A549 (cell line): ENCODE measurements at regions not wholly inside any gene's neighbourhood (a gene's known extent, or its start where the extent isn't known, plus 50 kb on each side); places are given as distances from the start of the nearest gene placed in this dataset.

Experiments used
- ATAC-seq, 2 experiments: fragments of 200-7000 bp in 1 of 2; fragments of >200 bp in 1 of 2; cut with Nextera tagmentation in 1 of 2; cut with Tn5 transposase in 1 of 2; 3 replicates each; pipeline versions ENCODE4 v1.8.0 to v1.9.1; 2018 to 2020; ENCODE audit warnings: mild to moderate bottlenecking in 1 of 2, moderate library complexity in 1 of 2
- CTCF ChIA-PET: fragments of 300-600 bp; sonication (Branson Sonifier 250); formaldehyde crosslinking; extraction: SDS; loops from one replicate; lab custom pipeline; 2021; ENCODE audit warnings: antibody characterized with exemption, inconsistent platforms; lab: Yijun Ruan, JAX
- POLR2A ChIA-PET: fragments of 350-600 bp; formaldehyde crosslinking; extraction: SDS; loops from one replicate; lab custom pipeline; 2021; ENCODE audit warnings: antibody characterized with exemption, inconsistent platforms; lab: Yijun Ruan, JAX
- DNase-seq, 2 experiments: peaks; one replicate each; pipeline versions ENCODE4 v3.0.0 to v3.0.0-alpha.2; 2011 to 2016; ENCODE audit warnings: low read depth in 1 of 2, low spot score in 1 of 2
- FAIRE-seq: peaks from 2 replicates; lab custom pipeline; 2011; peaks lifted over from hg19 to GRCh38; lab: Jason Lieb, UNC
- H3K27ac ChIP-seq, 2 experiments: fragments of >200 bp; sonication (Bioruptor Twin); formaldehyde crosslinking; 3 replicates each; pipeline ENCODE4 v1.5.1; 2016 to 2017
- H3K4me1 ChIP-seq: fragments of >200 bp; sonication (Bioruptor Twin); formaldehyde crosslinking; 3 replicates; pipeline ENCODE4 v1.6.1; 2016
- H3K4me2 ChIP-seq: fragments of >200 bp; sonication (Bioruptor Twin); formaldehyde crosslinking; 3 replicates; pipeline ENCODE4 v1.6.1; 2016
- H3K4me3 ChIP-seq: fragments of >200 bp; sonication (Bioruptor Twin); formaldehyde crosslinking; 3 replicates; pipeline ENCODE4 v1.5.1; 2016
- H3K9me3 ChIP-seq: fragments of >200 bp; sonication (Bioruptor Twin); formaldehyde crosslinking; 3 replicates; pipeline ENCODE4 v1.6.1; 2016
- BHLHE40 ChIP-seq: IDR thresholded peaks from 2 replicates; pipeline ENCODE4 v1.6.1; 2012; ENCODE audit warnings: low read depth, low read length, inconsistent platforms
- CBX2 ChIP-seq: fragments of 200-600 bp; sonication (generic); IDR thresholded peaks from 2 replicates; pipeline ENCODE4 v1.6.1; 2016; ENCODE audit warnings: low read depth, mild to moderate bottlenecking, borderline replicate concordance
- CBX8 ChIP-seq: fragments of 200-600 bp; sonication (generic); IDR thresholded peaks from 2 replicates; pipeline ENCODE4 v1.6.1; 2016
- CHD4 ChIP-seq: fragments of 200-600 bp; sonication (generic); IDR thresholded peaks from 2 replicates; pipeline ENCODE4 v1.6.1; 2016; ENCODE audit warnings: antibody characterized with exemption, mild to moderate bottlenecking, borderline replicate concordance
- CTCF ChIP-seq: fragments of >200 bp; sonication (Bioruptor Twin); formaldehyde crosslinking; IDR thresholded peaks from 3 replicates; pipeline ENCODE4 v1.5.1; 2016
- E2F6 ChIP-seq: IDR thresholded peaks from 2 replicates; pipeline ENCODE4 v1.6.1; 2012; ENCODE audit warnings: low read depth, borderline replicate concordance
- EHF ChIP-seq: fragments of 250-450 bp; sonication (Bioruptor Pico); IDR thresholded peaks from 2 replicates; pipeline ENCODE4 v1.5.0; 2020; ENCODE audit warnings: mild to moderate bottlenecking
- EP300 ChIP-seq, 2 experiments: fragments of >200 bp; sonication (Bioruptor Twin); formaldehyde crosslinking; IDR thresholded peaks; 2 replicates in 1 of 2; 3 replicates in 1 of 2; pipeline ENCODE4 v1.6.1; 2016 to 2017
- ESRRA ChIP-seq: fragments of 150-350 bp; IDR thresholded peaks from 2 replicates; pipeline ENCODE4 v1.6.1; 2014; ENCODE audit warnings: mild to moderate bottlenecking, low read length, borderline replicate concordance
- FOSB ChIP-seq: fragments of 250-450 bp; sonication (Bioruptor Pico); IDR thresholded peaks from 2 replicates; pipeline ENCODE4 v1.5.0; 2020; ENCODE audit warnings: mild to moderate bottlenecking, moderate library complexity
- FOSL2 ChIP-seq, 2 experiments: fragments of 450-650 bp in 1 of 2; fragments of >200 bp in 1 of 2; sonication (Bioruptor Twin) in 1 of 2; formaldehyde crosslinking; IDR thresholded peaks; 2 replicates each; pipeline versions ENCODE4 v1.5.0 to v1.6.1; 2016 to 2020; ENCODE audit warnings: mild to moderate bottlenecking in 1 of 2, moderate library complexity in 1 of 2
- HDAC2 ChIP-seq: fragments of 200-600 bp; sonication (generic); IDR thresholded peaks from 2 replicates; pipeline ENCODE4 v1.6.1; 2016
- HOXB13 ChIP-seq: fragments of 250-450 bp; sonication (Bioruptor Pico); IDR thresholded peaks from 2 replicates; pipeline ENCODE4 v1.5.0; 2020; ENCODE audit warnings: low read depth, mild to moderate bottlenecking, moderate library complexity
- KDM1A ChIP-seq: fragments of 200-600 bp; sonication (generic); IDR thresholded peaks from 2 replicates; pipeline ENCODE4 v1.6.1; 2016; ENCODE audit warnings: low read depth, mild to moderate bottlenecking
- KDM5A ChIP-seq: fragments of 200-600 bp; sonication (generic); IDR thresholded peaks from 2 replicates; pipeline ENCODE4 v1.6.1; 2016; ENCODE audit warnings: antibody characterized with exemption, mild to moderate bottlenecking
- MYC ChIP-seq: IDR thresholded peaks from 2 replicates; pipeline ENCODE4 v1.6.1; 2012; ENCODE audit warnings: mild to moderate bottlenecking, inconsistent platforms, low read length, improper control_type of control experiment, borderline replicate concordance
- NR3C1 ChIP-seq: fragments of >200 bp; sonication (Bioruptor Twin); formaldehyde crosslinking; IDR thresholded peaks from 3 replicates; pipeline ENCODE4 v1.6.1; 2017
- RAD21 ChIP-seq, 2 experiments: fragments of >200 bp in 1 of 2; sonication (Bioruptor Twin) in 1 of 2; formaldehyde crosslinking in 1 of 2; IDR thresholded peaks in 1 of 2; conservative IDR thresholded peaks in 1 of 2; 2 replicates in 1 of 2; 3 replicates in 1 of 2; pipeline ENCODE4 v1.6.1; 2012 to 2018; ENCODE audit warnings: inconsistent platforms in 1 of 2
- RFX5 ChIP-seq: fragments of 450-650 bp; IDR thresholded peaks from 2 replicates; pipeline ENCODE4 v1.7.1; 2014; ENCODE audit warnings: antibody characterized with exemption, mild to moderate bottlenecking, moderate library complexity
- RNF2 ChIP-seq: fragments of 200-600 bp; sonication (generic); IDR thresholded peaks from 2 replicates; pipeline ENCODE4 v1.6.1; 2016; ENCODE audit warnings: low read depth, mild to moderate bottlenecking, antibody characterized with exemption, moderate library complexity, borderline replicate concordance
- SMC3 ChIP-seq: fragments of >200 bp; sonication (Bioruptor Twin); formaldehyde crosslinking; IDR thresholded peaks from 3 replicates; pipeline ENCODE4 v1.6.1; 2018; ENCODE audit warnings: inconsistent platforms
- TFCP2L1 ChIP-seq: fragments of 250-450 bp; sonication (Bioruptor Pico); IDR thresholded peaks from 2 replicates; pipeline ENCODE4 v1.5.0; 2021; ENCODE audit warnings: mild to moderate bottlenecking
- TP53 ChIP-seq: fragments of 250-450 bp; sonication (Bioruptor Pico); IDR thresholded peaks from 2 replicates; pipeline ENCODE4 v1.5.0; 2021; ENCODE audit warnings: mild to moderate bottlenecking, moderate library complexity
- ZSCAN20 ChIP-seq: fragments of 250-450 bp; sonication (Bioruptor Pico); IDR thresholded peaks from 2 replicates; pipeline ENCODE4 v1.8.0; 2022; ENCODE audit warnings: mild to moderate bottlenecking, moderate library complexity
- WGBS: methylation state at CpG from one replicate; pipeline ENCODE4 v1.1.6; 2017; ENCODE audit errors: missing lambda C conversion rate; 5-methylcytosine and 5-hydroxymethylcytosine counted together
- TF ChIP-seq, protein P1 (sequence below): fragments of 450-650 bp; IDR thresholded peaks from 2 replicates; pipeline ENCODE4 v1.6.1; 2014; ENCODE audit warnings: antibody characterized with exemption

- Histone ChIP-seq H3K4me3 (no peak overlapping the region), H3K27ac (no peak overlapping the region), H3K4me1 (no peaks in the 10 kb centered on the region), H3K4me2 (no peak overlapping the region), H3K9me3 (no peaks in the 10 kb centered on the region)
- WGBS: 8% methylated on average over 2 of the region's 2 CpGs
- no peak for FAIRE-seq
- no peak for ATAC-seq
- ChIA-PET POLR2A (no interaction called here), CTCF (no interaction called here)
- TF ChIP-seq, protein P1, sequence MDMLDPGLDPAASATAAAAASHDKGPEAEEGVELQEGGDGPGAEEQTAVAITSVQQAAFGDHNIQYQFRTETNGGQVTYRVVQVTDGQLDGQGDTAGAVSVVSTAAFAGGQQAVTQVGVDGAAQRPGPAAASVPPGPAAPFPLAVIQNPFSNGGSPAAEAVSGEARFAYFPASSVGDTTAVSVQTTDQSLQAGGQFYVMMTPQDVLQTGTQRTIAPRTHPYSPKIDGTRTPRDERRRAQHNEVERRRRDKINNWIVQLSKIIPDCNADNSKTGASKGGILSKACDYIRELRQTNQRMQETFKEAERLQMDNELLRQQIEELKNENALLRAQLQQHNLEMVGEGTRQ: no peak
- TF ChIP-seq FOSB (CRISPR knock-in tag) (no peak), FOSL2 (IDR thresholded peaks at IDR 0.05) (no peak), FOSL2 (CRISPR knock-in tag; IDR thresholded peaks at IDR 0.05) (no peak), HDAC2 (no peak), BHLHE40 (no peak), ZSCAN20 (CRISPR knock-in tag) (no peak)
- no peak for DNase-seq
Observed at GRCh38 chr1:105485207-105485606, 1571.3 kb upstream of the PRMT6 start.

- H3K4me3 ChIP-seq: no peak overlapping the region
- no peak for FAIRE-seq
- TF ChIP-seq, protein P1: no peak
- TF ChIP-seq HDAC2: no peak
- no peak for TF ChIP-seq TFCP2L1 (CRISPR knock-in tag)
- TF ChIP-seq RFX5: no peak
- TF ChIP-seq HOXB13: no peak
- TF ChIP-seq, all 56 proteins: peak for 0
- Histone ChIP-seq H3K4me2 (no peak overlapping the region), H3K27ac (no peak overlapping the region), H3K9me3 (no peaks in the 10 kb centered on the region), H3K4me1 (no peaks in the 10 kb centered on the region)
- ChIA-PET POLR2A (no interaction called here), CTCF (no interaction called here)
- DNase-seq (no peak), ATAC-seq (no peak)
- 14% methylated on average over 4 of the region's 4 CpGs for WGBS
Observed at GRCh38 chr1:105492921-105493320, 1563.6 kb upstream of the PRMT6 start.

GRCh38 chr1:105516068-105516467, 1540.4 kb upstream of the PRMT6 start:
- no peaks in the 10 kb centered on the region for H3K4me1 ChIP-seq
- no peak overlapping the region for H3K27ac ChIP-seq
- FAIRE-seq (no peak), ATAC-seq (no peak), DNase-seq (no peak)
- no peak overlapping the region for H3K4me3 ChIP-seq
- ChIA-PET POLR2A (no interaction called here), CTCF (no interaction called here)
- TF ChIP-seq RAD21 (conservative IDR thresholded peaks at IDR 0.05 in 1 of 2, IDR thresholded peaks at IDR 0.05 in 1 of 2) (no peak), SMC3 (no peak), KDM5A (no peak), HOXB13 (no peak), CTCF (no peak), MYC (no peak), EHF (no peak), EP300 (IDR thresholded peaks at IDR 0.05) (no peak), CBX2 (no peak), CBX8 (no peak), CHD4 (no peak)
- no peak overlapping the region for H3K4me2 ChIP-seq
- WGBS: 0% methylated on average over 1 of the region's 1 CpG
- H3K9me3 ChIP-seq: no peaks in the 10 kb centered on the region

DNA sequence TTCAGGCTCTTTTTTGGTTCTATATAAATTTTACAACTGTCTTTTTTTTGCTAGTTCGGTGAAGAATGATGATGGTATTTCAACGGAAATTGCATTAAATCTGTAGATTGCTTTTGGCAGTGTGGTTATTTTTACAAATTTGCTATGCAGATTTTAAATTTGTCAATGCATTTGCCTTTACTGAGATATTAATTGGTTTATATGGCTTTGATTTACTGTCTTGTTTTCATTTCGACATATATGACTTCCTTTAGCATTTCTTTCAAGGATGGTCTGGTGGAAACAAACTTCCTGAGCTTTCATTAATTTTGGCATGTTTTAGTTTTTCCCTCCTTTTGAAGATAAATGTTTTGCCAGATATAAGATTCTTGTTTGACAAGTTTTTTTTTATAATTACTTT, 1522.5 kb upstream of the PRMT6 start:
- FAIRE-seq (no peak), DNase-seq (no peak), ATAC-seq (no peak)
- no peak overlapping the region for H3K4me2 ChIP-seq
- H3K9me3 ChIP-seq: no peaks in the 10 kb centered on the region
- H3K4me3 ChIP-seq: no peak overlapping the region
- POLR2A ChIA-PET: no interaction called here
- no peaks in the 10 kb centered on the region for H3K4me1 ChIP-seq
- H3K27ac ChIP-seq: no peak overlapping the region
- TF ChIP-seq RAD21 (conservative IDR thresholded peaks at IDR 0.05 in 1 of 2, IDR thresholded peaks at IDR 0.05 in 1 of 2) (no peak), E2F6 (no peak), ESRRA (no peak), RNF2 (no peak), KDM1A (no peak), TP53 (CRISPR knock-in tag) (no peak), NR3C1 (no peak)
- CTCF ChIA-PET: no interaction called here
- WGBS: 3% methylated on average over 3 of the region's 3 CpGs
